CD8-positive, alpha-beta memory T cell (primary cell): ENCODE measurements at regions not wholly inside any gene's neighbourhood (a gene's known extent, or its start where the extent isn't known, plus 50 kb on each side); places are given as distances from the start of the nearest gene placed in this dataset.

Source experiments
- CTCF ChIA-PET: fragments of 350-600 bp; sonication (Branson Sonifier 250); formaldehyde crosslinking; loops from one replicate; lab custom pipeline; 2021; ENCODE audit warnings: antibody characterized with exemption; lab: Charles Lee
- POLR2A ChIA-PET: fragments of 350-600 bp; sonication (Branson Sonifier 250); formaldehyde crosslinking; loops from one replicate; lab custom pipeline; 2021; ENCODE audit warnings: antibody characterized with exemption; lab: Charles Lee
- DNase-seq, 5 donors: peaks; one replicate each; pipeline versions ENCODE4 v3.0.0 to v3.0.0-alpha.2; 2020 to 2022; ENCODE audit warnings: mixed read lengths in 1 of 5
- H3K27ac ChIP-seq: one replicate; pipeline ENCODE4 v1.7.0; 2013; ENCODE audit warnings: low read depth, mild to moderate bottlenecking, low read length, moderate library complexity
- H3K27me3 ChIP-seq: 2 replicates; pipeline ENCODE4 v1.7.0; 2013; ENCODE audit warnings: low read length, mild to moderate bottlenecking; ENCODE audit not compliant: insufficient read depth, poor library complexity, severe bottlenecking
- H3K36me3 ChIP-seq: 2 replicates; pipeline ENCODE4 v1.7.0; 2013; ENCODE audit warnings: mild to moderate bottlenecking, low read length, moderate library complexity; ENCODE audit not compliant: insufficient read depth
- H3K4me1 ChIP-seq: 2 replicates; pipeline ENCODE4 v1.7.0; 2013; ENCODE audit warnings: mild to moderate bottlenecking, low read length, moderate library complexity; ENCODE audit not compliant: insufficient read depth
- H3K4me3 ChIP-seq: 2 replicates; pipeline ENCODE4 v1.7.0; 2013; ENCODE audit warnings: mild to moderate bottlenecking, low read length
- H3K9me3 ChIP-seq: 2 replicates; pipeline ENCODE4 v1.7.0; 2013; ENCODE audit warnings: mild to moderate bottlenecking, low read length
- H3K27ac Mint-ChIP-seq, 8 donors: one replicate each; pipeline ENCODE4 v1.8.0; 2020 to 2021; ENCODE audit warnings: mixed read lengths in 8 of 8, mild to moderate bottlenecking in 6 of 8, inconsistent platforms in 3 of 8, moderate library complexity in 3 of 8
- H3K27me3 Mint-ChIP-seq, 2 donors: one replicate each; pipeline ENCODE4 v1.8.0; 2020 to 2021; ENCODE audit warnings: mixed read lengths in 2 of 2, mild to moderate bottlenecking in 1 of 2, moderate library complexity in 1 of 2
- H3K36me3 Mint-ChIP-seq, 3 donors: one replicate each; pipeline ENCODE4 v1.8.0; 2020 to 2021; ENCODE audit warnings: mixed read lengths in 3 of 3, inconsistent platforms in 1 of 3, mild to moderate bottlenecking in 1 of 3
- H3K4me1 Mint-ChIP-seq, 3 donors: one replicate each; pipeline ENCODE4 v1.8.0; 2020 to 2021; ENCODE audit warnings: mixed read lengths in 3 of 3, inconsistent platforms in 1 of 3, mild to moderate bottlenecking in 1 of 3
- H3K4me3 Mint-ChIP-seq, 7 donors: one replicate each; pipeline ENCODE4 v1.8.0; 2020 to 2021; ENCODE audit warnings: mixed read lengths in 7 of 7, mild to moderate bottlenecking in 6 of 7, moderate library complexity in 4 of 7, inconsistent platforms in 2 of 7
- H3K9me3 Mint-ChIP-seq, 5 donors: one replicate each; pipeline ENCODE4 v1.8.0; 2020 to 2022; ENCODE audit warnings: mixed read lengths in 5 of 5, mild to moderate bottlenecking in 3 of 5, moderate library complexity in 2 of 5, inconsistent platforms in 1 of 5

DNA sequence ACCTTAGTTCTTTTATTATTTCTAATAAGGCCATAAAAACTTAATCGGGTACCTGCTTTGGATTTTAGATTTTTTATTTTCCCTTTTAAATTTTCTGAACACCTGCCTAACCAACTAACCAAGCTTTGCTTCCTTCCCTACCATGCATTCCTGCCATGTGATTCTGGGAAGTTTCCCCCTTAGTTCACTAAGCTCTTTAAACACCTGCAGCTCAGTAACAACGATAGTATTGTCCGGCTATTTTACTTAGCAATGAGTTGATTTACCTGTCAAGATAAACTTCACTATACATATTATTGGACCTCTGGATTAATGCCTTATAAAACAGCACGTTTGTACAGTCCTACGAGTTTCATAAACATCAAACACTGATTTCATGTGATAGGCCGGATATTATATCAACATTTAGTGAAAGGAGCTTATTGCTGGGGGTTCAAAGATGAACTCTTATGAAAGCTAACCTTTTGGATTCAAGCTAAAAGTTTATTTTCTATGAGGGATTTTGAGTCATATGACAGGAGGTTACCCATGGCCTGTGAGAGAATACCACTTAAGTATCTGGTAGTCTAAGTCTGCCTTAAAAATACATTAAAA, 81.0 kb upstream of the STARD13 start:
- H3K4me1 Mint-ChIP-seq: peaks cover 2 to 6% (median 5%) of the 10 kb centered on the region in 3 donors
- peaks cover 0 to 1% (median 0%) of the 10 kb centered on the region in 5 donors for H3K9me3 Mint-ChIP-seq
- no peak overlapping the region for H3K27ac ChIP-seq
- no peaks in the 10 kb centered on the region for H3K36me3 Mint-ChIP-seq
- H3K36me3 ChIP-seq: no peaks in the 10 kb centered on the region
- no peak overlapping the region for H3K4me3 Mint-ChIP-seq
- H3K27me3 ChIP-seq: no peaks in the 10 kb centered on the region
- H3K4me1 ChIP-seq: no peaks in the 10 kb centered on the region
- ChIA-PET CTCF (interaction anchor here (0.6 kb wide), 1 partner anchor 74 kb away, joined by 3 read pairs; no protein-coding TSS in a partner anchor), POLR2A (no interaction called here)
- DNase-seq: no peak
- H3K9me3 ChIP-seq: no peaks in the 10 kb centered on the region
- no peak overlapping the region for H3K4me3 ChIP-seq
- peaks cover 5 to 16% of the 10 kb centered on the region in 2 donors for H3K27me3 Mint-ChIP-seq
- H3K27ac Mint-ChIP-seq: no peak overlapping the region

DNA sequence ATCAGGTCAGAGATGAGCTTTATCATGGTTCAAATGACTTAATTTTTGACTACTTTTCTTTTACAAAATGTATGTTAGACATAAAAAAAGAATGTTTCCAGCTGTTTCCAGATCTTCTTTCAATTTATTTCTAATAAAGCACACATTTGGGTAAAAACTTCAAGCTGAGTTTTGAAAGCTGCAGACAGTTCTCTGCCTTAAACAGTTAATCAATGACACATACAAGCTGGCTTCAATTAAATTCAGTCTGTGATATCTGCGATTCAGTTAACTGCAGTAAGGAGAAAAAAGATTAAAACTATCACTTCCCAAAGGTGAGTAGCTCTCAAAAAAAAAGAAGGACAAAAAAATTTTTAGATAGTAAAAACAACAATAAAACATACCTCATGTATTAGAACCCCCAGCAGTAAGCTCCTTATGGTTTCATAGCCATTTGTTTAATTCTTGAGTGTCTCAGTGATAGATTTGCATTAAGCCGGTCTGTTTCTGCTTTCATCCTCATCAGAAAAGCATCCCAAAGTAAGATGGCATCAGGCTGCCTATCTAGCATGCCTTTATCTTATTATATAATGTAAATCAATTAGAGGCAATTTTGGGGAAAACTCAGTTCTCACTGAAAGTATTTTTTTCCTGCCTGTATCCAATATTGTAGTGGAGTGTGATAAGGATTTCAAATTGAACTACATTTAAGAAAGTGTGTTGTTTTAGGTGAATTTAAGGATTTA, 81.8 kb upstream of the STARD13 start:
- Mint-ChIP-seq H3K27ac (no peak overlapping the region), H3K27me3 (peaks cover 5 to 16% of the 10 kb centered on the region in 2 donors), H3K4me1 (peaks cover 2 to 6% (median 5%) of the 10 kb centered on the region in 3 donors), H3K9me3 (no peaks in the 10 kb centered on the region), H3K36me3 (no peaks in the 10 kb centered on the region), H3K4me3 (no peak overlapping the region)
- H3K36me3 ChIP-seq: no peaks in the 10 kb centered on the region
- H3K27ac ChIP-seq: no peak overlapping the region
- no peak overlapping the region for H3K4me3 ChIP-seq
- no peaks in the 10 kb centered on the region for H3K9me3 ChIP-seq
- H3K27me3 ChIP-seq: no peaks in the 10 kb centered on the region
- ChIA-PET POLR2A (no interaction called here), CTCF (interaction anchor here (0.6 kb wide), 1 partner anchor 73 kb away, joined by 3 read pairs; no protein-coding TSS in a partner anchor)
- H3K4me1 ChIP-seq: no peaks in the 10 kb centered on the region
- DNase-seq: no peak

DNA sequence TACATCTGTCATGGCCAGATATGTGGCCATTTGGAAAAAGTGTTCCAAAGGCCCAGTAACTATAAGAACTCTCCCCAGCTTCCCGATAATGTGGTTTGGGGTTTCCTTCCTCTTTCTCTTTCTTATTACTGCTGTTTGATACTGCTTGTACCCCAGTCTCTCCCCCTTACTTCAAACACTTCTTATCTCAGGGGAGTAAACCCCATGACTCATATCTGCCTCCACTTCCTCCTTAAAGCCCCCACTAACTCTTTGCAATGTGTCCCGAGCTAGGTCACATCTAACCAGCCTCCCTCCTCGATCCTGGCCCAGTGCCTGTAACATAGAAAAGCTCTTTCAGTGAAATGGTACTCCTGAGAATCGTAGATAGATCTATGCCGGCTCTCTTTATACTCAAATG, 82.4 kb upstream of the STARD13 start:
- Histone ChIP-seq H3K4me1 (no peaks in the 10 kb centered on the region), H3K27ac (no peak overlapping the region), H3K36me3 (no peaks in the 10 kb centered on the region), H3K9me3 (no peaks in the 10 kb centered on the region), H3K4me3 (no peak overlapping the region), H3K27me3 (no peaks in the 10 kb centered on the region)
- POLR2A ChIA-PET: no interaction called here
- DNase-seq: no peak
- no peak overlapping the region for H3K4me3 Mint-ChIP-seq
- no peaks in the 10 kb centered on the region for H3K9me3 Mint-ChIP-seq
- peaks cover 2 to 6% (median 5%) of the 10 kb centered on the region in 3 donors for H3K4me1 Mint-ChIP-seq
- CTCF ChIA-PET: no interaction called here
- no peak overlapping the region for H3K27ac Mint-ChIP-seq
- peaks cover 5 to 16% of the 10 kb centered on the region in 2 donors for H3K27me3 Mint-ChIP-seq
- no peaks in the 10 kb centered on the region for H3K36me3 Mint-ChIP-seq

GRCh38 chr13:33369073-33369472, 83.5 kb upstream of the STARD13 start:
- H3K4me3 Mint-ChIP-seq: no peak overlapping the region
- no peaks in the 10 kb centered on the region for H3K36me3 Mint-ChIP-seq
- no peaks in the 10 kb centered on the region for H3K9me3 Mint-ChIP-seq
- no peak overlapping the region for H3K27ac ChIP-seq
- peaks cover 3 to 16% of the 10 kb centered on the region in 2 donors for H3K27me3 Mint-ChIP-seq
- no peak for DNase-seq
- H3K4me1 ChIP-seq: no peaks in the 10 kb centered on the region
- ChIA-PET CTCF (no interaction called here), POLR2A (no interaction called here)
- H3K27ac Mint-ChIP-seq: no peak overlapping the region
- H3K27me3 ChIP-seq: no peaks in the 10 kb centered on the region
- H3K36me3 ChIP-seq: no peaks in the 10 kb centered on the region
- H3K9me3 ChIP-seq: no peaks in the 10 kb centered on the region
- no peak overlapping the region for H3K4me3 ChIP-seq
- H3K4me1 Mint-ChIP-seq: peaks cover 2 to 6% (median 5%) of the 10 kb centered on the region in 3 donors

GRCh38 chr13:33372251-33372919, 86.8 kb upstream of the STARD13 start:
- Mint-ChIP-seq H3K9me3 (no peaks in the 10 kb centered on the region), H3K4me1 (peaks cover 2 to 6% (median 5%) of the 10 kb centered on the region in 3 donors), H3K4me3 (no peak overlapping the region), H3K27ac (no peak overlapping the region), H3K36me3 (no peaks in the 10 kb centered on the region), H3K27me3 (peaks cover 4 to 11% of the 10 kb centered on the region in 2 donors)
- DNase-seq: no peak
- no peaks in the 10 kb centered on the region for H3K4me1 ChIP-seq
- H3K27ac ChIP-seq: no peak overlapping the region
- CTCF ChIA-PET: no interaction called here
- H3K9me3 ChIP-seq: no peaks in the 10 kb centered on the region
- H3K27me3 ChIP-seq: no peaks in the 10 kb centered on the region
- POLR2A ChIA-PET: no interaction called here
- H3K4me3 ChIP-seq: no peak overlapping the region
- H3K36me3 ChIP-seq: no peaks in the 10 kb centered on the region

DNA sequence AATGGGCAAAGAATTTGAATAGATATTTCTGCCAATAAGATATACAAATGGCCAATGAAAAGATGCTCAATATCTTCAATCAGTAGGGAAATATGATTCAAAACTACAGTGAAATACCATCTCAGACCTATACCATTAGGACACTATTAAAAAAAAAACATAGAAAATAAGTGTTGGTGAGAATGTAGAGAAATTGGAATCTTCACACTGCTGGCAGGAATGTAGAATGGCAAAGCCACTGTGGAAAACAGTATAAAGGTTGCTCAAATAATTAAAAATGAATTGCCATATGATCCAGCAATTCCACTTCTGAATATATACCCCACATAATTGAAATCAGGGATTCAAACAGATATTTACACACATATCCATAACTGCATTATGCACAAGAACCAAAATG, 88.1 kb upstream of the STARD13 start:
- Mint-ChIP-seq H3K36me3 (no peaks in the 10 kb centered on the region), H3K27me3 (peaks cover 4% of the 10 kb centered on the region in 2 donors), H3K4me3 (no peak overlapping the region), H3K27ac (no peak overlapping the region), H3K9me3 (no peaks in the 10 kb centered on the region), H3K4me1 (no peaks in the 10 kb centered on the region)
- no peaks in the 10 kb centered on the region for H3K36me3 ChIP-seq
- no peak overlapping the region for H3K4me3 ChIP-seq
- H3K27ac ChIP-seq: no peak overlapping the region
- ChIA-PET POLR2A (no interaction called here), CTCF (no interaction called here)
- H3K4me1 ChIP-seq: no peaks in the 10 kb centered on the region
- no peak for DNase-seq
- H3K27me3 ChIP-seq: no peaks in the 10 kb centered on the region
- H3K9me3 ChIP-seq: no peaks in the 10 kb centered on the region

DNA sequence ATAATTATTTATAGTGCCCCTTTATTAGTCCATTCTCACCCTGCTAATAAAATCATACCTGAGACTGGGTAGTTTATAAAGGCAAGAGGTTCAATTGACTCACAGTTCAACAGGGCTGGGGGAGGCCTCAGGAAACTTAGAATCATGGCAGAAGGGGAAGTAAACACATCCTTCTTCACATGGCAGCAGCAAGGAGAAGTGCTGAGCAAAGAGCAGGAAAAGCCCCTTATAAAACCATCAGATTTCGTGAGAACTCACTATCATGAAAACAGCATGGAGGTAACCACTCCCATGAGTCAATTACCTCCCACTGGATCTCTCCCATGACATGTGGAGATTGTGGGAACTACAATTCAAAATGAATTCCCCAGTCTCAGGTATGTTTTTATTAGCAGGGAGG, 89.9 kb upstream of the STARD13 start:
- Histone ChIP-seq H3K27ac (no peak overlapping the region), H3K36me3 (no peaks in the 10 kb centered on the region), H3K4me1 (no peaks in the 10 kb centered on the region), H3K9me3 (no peaks in the 10 kb centered on the region), H3K4me3 (no peak overlapping the region), H3K27me3 (no peaks in the 10 kb centered on the region)
- Mint-ChIP-seq H3K4me1 (no peaks in the 10 kb centered on the region), H3K9me3 (no peaks in the 10 kb centered on the region), H3K27ac (no peak overlapping the region), H3K27me3 (peaks cover 3 to 7% of the 10 kb centered on the region in 2 donors), H3K36me3 (no peaks in the 10 kb centered on the region), H3K4me3 (no peak overlapping the region)
- DNase-seq: no peak
- POLR2A ChIA-PET: no interaction called here
- CTCF ChIA-PET: no interaction called here

- CTCF ChIA-PET: no interaction called here
- Mint-ChIP-seq H3K27ac (no peak overlapping the region), H3K27me3 (peaks cover 3 to 4% of the 10 kb centered on the region in 2 donors), H3K4me1 (no peaks in the 10 kb centered on the region), H3K36me3 (no peaks in the 10 kb centered on the region), H3K9me3 (no peaks in the 10 kb centered on the region), H3K4me3 (no peak overlapping the region)
- H3K4me3 ChIP-seq: no peak overlapping the region
- H3K4me1 ChIP-seq: no peaks in the 10 kb centered on the region
- no peak overlapping the region for H3K27ac ChIP-seq
- H3K9me3 ChIP-seq: no peaks in the 10 kb centered on the region
- no peaks in the 10 kb centered on the region for H3K36me3 ChIP-seq
- POLR2A ChIA-PET: no interaction called here
- no peak for DNase-seq
- no peaks in the 10 kb centered on the region for H3K27me3 ChIP-seq
These were observed 90.7 kb upstream of the STARD13 start for GRCh38 chr13:33376212-33376611.
